ENCODE measurements at regions not wholly inside any gene's neighbourhood (a gene's known extent, or its start where the extent isn't known, plus 50 kb on each side); places are given as distances from the start of the nearest gene placed in this dataset.
A peak's percentile ranks its signal among the peaks of the same experiment; 100 is the strongest.
"Not testable (repeated sequence)": the region's sequence is repeated elsewhere in the genome, so short reads cannot be mapped to it uniquely, and the experiment has no call there.

DNA sequence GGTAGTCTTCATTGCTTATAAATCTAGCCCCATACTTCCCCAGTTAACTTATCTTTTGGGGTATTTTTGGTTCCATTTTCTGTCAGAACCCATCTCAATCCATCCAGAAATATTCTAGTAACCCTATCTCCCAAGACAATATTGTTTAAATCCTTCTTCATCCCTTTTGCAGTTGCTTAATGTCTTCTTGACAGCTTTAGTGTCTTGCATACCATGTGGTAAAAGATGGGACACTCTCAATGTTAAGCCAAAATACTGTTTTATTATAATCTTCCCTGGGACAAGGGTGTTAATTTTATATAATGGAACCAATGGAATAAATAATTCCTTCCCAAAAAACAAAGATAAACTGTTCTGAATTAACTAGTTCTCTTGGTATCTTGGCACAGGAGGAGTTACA lies 450.2 kb downstream of the CCER1 start:
- DNase-seq (ENCODE audit: low spot score), result no peak

- DNase-seq (ENCODE audit: low spot score), result no peak
These were observed 452.9 kb downstream of the CCER1 start for GRCh38 chr12:90502070-90502469.

DNA sequence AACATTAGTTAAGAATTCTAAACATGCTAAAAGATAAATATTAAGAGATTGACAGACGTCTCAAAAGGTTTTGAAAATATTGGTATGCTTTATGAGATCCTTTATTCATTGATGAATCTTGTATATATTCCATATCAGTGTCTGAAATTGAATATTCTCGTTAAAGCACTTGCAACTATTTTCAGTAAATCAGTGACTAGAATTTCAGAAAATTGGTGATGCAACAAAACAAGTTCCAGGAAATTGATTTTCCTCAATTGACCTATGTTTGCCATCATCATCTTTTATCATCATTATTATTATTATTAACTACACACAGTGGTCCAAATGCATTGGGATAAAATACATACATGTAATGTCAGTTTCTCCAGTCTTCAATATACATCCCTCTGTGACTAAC lies 453.6 kb downstream of the CCER1 start:
- DNase-seq (ENCODE audit: low spot score), result no peak

DNA sequence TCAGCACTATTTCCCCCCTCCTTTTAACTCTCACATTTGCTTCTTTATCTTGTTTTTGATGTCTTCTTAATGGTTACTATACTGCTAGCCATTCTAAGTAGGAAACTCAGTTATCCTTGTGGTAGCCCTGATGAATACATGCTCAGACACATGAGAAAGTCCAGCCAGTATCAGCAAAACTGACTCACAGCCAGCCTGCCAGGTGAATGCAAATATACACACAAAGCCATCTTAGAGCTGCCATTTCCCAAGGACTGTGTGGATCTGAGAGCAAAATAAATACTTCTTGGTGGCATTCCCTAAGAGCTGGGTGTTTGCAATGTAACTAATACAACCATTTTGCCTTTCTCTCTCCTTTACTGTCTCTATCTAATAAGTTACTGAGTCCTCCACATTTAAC lies 455.2 kb downstream of the CCER1 start:
- peak; percentile 20 for DNase-seq (ENCODE audit: low spot score)

GRCh38 chr12:90497923-90498545 lies 456.9 kb downstream of the CCER1 start:
- no peak for DNase-seq (ENCODE audit: low spot score)

- no peak for DNase-seq (ENCODE audit: low spot score)
These were observed 464.6 kb downstream of the CCER1 start for GRCh38 chr12:90490355-90490754.

GRCh38 chr12:90489141-90489540 lies 465.8 kb downstream of the CCER1 start:
- no peak for DNase-seq (ENCODE audit: low spot score)

GRCh38 chr12:90485560-90485959 lies 469.4 kb downstream of the CCER1 start:
- DNase-seq (ENCODE audit: low spot score), result no peak

GRCh38 chr12:90484094-90484493 lies 470.9 kb downstream of the CCER1 start:
- no peak for DNase-seq (ENCODE audit: low spot score)

DNA sequence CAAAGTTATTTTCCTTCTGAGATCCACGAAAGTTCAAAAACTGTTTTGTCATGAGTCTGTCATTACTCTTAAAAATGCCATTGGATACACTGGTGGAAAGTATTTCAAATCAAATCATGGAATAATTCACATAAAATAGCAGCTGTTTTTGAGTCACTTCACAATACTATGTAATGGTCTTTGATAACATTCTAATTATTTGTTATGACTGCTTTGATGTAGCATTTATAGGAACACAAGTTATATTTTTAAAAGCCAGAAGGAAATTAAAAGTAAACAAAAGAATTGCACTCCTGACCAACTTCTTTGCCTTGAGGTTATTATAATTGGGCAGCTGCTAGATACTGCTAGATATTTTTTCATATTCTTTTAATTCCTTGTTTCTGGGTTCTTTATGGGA lies 473.2 kb downstream of the CCER1 start:
- no peak for DNase-seq (ENCODE audit: low spot score)

DNA sequence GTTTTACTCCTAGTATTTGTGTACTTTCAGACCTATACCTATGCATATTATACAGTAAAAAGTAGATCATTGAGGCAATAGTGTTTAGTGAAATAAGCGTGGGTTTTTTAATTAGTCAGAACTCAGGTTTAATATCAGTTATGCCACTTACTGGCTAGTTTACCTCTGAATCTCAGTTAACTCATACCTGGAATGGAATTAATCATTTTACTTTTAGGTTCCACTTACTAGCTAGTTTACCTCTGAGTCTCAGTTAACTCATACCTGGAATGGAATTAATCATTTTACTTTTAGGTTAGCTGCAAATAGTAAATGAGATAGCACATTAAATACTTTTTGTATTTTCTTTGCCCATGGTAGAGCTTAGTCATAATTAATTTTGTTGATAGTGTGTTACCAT lies 475.7 kb downstream of the CCER1 start:
- DNase-seq (ENCODE audit: low spot score), result no peak

DNA sequence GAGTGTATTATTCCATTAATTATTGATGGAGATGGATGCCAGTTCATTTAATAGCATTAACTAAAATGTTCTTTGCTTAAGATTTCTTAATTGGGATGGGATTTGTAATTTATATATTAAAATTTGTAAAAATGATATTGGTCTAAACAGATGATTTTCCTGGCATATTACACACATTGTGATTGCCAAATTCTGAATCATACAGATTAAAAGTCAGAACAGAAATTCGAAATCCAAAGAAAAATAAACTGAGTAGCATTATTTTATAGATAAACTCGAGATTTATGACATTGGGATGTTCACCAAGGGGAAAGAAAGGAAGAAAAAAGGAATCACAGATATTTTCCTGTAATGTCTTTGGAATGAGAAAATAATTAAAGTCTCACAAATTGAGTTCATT lies 481.1 kb downstream of the CCER1 start:
- DNase-seq (ENCODE audit: low spot score), result no peak

GRCh38 chr12:90460681-90461080 lies 494.3 kb downstream of the CCER1 start:
- DNase-seq (ENCODE audit: low spot score), result no peak

DNA sequence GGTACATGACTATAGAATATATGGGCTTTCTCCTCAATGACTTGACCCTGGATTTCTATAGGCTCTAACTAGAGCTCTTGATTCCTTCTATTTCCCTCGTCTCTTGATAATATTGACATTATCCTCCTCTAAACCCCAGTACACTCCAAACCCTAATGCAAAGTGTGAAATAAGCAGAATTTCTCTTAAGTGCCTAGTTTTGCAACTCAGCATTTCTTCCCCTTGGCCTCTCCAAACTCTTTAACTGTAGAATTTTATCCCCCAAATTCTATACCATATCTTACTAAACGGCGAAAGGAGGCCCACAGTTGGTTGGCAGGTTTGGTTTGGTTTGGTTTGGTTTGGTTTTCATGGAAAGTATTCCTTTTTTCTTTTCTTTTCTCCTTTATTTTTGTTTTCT lies 498.7 kb downstream of the CCER1 start:
- no peak for DNase-seq (ENCODE audit: low spot score)

DNA sequence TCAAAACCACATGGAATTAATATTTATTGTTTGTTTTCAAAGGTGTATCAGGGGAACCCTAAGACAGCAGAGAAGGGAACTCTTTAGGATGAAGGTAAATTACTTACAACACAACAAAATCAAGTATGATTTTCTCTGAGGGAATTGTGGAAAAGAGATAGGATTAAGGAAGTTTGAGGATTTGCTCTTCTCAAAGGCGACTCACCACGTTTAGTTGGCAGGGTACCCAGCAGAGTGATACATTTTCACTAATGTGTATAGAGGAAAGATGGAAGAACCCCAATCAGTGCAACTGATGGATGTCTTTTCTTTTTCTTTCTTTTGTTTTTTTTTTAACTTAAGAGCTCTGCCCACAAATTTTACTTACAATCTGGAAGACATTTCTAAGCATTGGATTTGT lies 499.2 kb downstream of the CCER1 start:
- no peak for DNase-seq (ENCODE audit: low spot score)

GRCh38 chr12:90449611-90450010 lies 505.4 kb downstream of the CCER1 start:
- DNase-seq (ENCODE audit: low spot score), result no peak

DNA sequence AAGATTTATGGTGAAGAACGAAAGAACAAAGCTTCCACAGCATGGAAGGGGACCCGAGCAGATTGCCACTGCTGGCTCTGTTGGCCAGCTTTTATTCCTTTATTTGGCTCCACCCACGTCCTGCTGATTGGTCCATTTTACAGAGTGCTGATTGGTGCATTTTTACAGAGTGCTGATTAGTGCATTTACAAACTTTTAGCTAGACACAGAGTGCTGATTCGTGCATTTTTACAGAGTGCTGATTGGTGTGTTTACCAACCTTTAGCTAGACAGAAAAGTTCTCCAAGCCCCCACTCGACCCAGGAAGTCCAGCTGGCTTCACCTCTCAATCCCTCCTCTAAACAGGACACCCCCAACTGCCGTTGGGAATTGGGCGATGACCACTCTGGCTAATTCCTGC lies 511.5 kb downstream of the CCER1 start:
- not testable (repeated sequence) for DNase-seq (ENCODE audit: low spot score)

GRCh38 chr12:90441431-90441830 lies 513.5 kb downstream of the CCER1 start:
- DNase-seq (ENCODE audit: low spot score), result no peak

GRCh38 chr12:90428881-90429280 lies 526.1 kb downstream of the CCER1 start:
- no peak for DNase-seq (ENCODE audit: low spot score)

DNA sequence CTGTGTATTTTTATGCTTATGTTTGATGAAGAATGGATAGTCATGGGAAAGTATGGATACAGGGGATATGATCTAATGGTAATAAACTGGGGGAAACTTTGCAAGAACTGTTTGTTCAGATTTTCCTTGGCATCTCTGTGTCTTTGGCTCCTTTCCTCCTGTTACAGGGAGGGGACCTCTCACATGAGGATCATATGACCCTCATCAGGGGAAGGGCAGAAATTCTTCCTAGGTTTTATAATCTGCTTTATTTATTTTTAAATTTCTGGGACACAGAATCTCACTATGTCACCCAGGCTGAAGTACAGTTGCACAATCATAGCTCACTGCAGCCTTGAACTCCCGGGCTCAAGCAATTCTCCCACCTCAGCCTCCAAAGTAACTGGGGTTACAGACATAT lies 526.5 kb downstream of the CCER1 start:
- DNase-seq (ENCODE audit: low spot score), result no peak

DNA sequence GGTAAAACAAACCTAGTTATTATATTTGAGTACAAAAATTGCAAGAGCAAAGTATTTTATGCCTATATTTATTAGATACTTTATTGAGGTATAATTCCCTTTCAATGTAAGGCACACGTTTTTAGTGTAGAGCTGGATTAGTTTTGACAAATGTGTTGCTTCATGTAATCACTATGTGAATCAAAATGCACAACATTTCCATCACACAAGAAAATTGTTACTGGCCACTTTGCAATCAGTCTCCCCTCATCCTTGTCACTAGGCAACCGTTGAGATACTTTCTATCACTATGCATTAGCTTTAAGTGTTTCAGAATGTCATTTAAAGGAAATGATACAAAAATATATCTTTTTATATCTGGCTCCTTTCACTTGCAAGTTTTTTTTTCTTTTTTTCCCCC lies 531.0 kb downstream of the CCER1 start:
- DNase-seq (ENCODE audit: low spot score), result no peak

GRCh38 chr12:90410962-90411361 lies 544.0 kb downstream of the CCER1 start:
- DNase-seq (ENCODE audit: low spot score), result no peak

DNA sequence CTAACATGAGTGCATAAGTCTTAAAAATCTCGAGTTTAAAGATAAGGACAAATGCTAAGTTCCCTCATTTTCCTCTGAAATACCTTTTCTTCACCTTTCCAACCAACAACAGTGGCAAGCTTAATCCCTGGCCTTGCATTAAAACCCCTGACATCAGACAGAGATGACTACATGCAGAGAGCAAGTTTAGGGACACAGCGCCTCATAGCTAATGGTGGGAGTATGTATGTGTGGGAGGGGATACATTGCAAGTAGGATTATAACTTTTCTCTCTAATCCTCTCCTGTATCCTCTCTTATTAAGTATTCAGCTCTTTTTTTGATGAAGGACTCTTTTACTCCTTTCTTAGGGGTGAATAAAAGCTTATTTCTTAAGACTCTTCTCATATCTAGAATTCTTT lies 547.1 kb downstream of the CCER1 start:
- DNase-seq (ENCODE audit: low spot score), result no peak

GRCh38 chr12:90404071-90404470 lies 550.9 kb downstream of the CCER1 start:
- no peak for DNase-seq (ENCODE audit: low spot score)
